HG02623 (cell line): ENCODE measurements at regions not wholly inside any gene's neighbourhood (a gene's known extent, or its start where the extent isn't known, plus 50 kb on each side); places are given as distances from the start of the nearest gene placed in this dataset.
"Not testable (repeated sequence)": the region's sequence is repeated elsewhere in the genome, so short reads cannot be mapped to it uniquely, and the experiment has no call there.

Experiments
- ATAC-seq: cut with Tn5 transposase; IDR thresholded peaks from one replicate; pipeline ENCODE4 v1.9.1; 2021; ENCODE audit warnings: moderate library complexity; ENCODE audit not compliant: unreplicated experiment

DNA sequence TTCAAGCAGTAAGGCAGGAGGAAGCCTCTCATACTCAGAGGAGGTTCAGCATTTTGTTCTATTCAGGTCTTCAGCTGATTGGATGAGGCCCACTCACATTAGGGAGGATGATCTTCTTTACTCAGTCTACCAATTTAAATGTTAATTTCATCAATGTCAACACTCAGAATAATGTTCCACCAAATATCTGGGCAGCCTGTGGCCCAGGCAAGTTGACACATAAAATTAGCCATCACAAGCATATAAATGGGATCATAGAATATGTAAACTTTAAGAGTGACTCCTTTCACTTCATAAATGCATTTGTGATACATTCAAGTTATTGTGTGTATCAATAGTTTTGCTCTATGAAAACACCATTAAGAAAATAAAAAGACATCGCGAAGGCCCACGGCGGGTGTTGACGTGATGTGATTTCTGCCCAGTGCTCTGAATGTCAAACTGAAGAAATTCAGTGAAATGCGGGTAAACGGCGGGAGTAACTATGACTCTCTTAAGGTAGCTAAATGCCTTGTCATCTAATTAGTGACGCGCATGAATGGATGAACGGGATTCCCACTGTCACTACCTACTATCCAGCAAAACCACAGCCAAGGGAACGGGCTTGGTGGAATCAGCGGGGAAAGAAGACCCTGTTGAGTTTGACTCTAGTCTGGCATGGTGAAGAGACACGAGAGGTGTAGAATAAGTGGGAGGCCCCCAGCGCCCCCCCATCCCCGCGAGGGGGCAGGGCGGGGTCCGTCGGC is 536.1 kb upstream of the AUTS2 start:
- ATAC-seq = no peak

DNA sequence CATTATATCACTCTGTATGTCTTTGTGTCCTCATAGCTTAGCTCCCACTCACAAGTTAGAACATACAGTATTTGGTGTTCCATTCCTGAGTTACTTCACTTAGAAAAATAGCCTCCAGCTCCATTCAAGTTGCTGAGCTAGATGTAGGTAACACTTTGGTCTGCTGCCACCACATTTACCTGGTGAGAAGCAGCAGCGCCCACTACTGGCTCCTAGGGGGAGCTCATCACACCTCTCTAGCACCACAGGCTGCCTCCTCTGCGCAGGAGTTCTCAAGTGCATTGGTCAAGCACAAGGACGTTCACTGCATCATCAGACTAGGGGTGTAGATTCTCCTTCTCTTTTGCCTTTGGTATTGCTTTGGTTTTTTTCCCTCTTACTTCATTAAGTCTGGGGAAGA is 530.9 kb upstream of the AUTS2 start:
- no peak for ATAC-seq

DNA sequence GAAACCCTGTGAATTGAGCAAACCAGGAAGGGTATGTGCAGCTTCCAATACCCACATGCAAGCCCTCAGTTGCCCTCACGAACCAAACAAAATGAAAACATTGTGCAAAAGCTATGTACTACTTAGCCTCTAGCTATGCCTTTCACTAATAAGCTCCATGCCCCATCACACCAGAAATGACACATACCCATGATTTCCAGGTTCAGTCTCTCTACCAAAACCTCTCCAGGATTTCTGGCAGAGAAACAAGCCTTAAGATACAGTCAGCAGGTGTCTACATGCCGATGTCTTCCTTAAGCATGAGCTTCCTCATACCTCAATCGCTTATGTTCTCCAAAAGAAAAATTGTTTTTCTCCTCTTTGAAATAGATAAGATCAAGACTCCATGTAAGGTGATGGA is 527.8 kb upstream of the AUTS2 start:
- ATAC-seq = no peak

DNA sequence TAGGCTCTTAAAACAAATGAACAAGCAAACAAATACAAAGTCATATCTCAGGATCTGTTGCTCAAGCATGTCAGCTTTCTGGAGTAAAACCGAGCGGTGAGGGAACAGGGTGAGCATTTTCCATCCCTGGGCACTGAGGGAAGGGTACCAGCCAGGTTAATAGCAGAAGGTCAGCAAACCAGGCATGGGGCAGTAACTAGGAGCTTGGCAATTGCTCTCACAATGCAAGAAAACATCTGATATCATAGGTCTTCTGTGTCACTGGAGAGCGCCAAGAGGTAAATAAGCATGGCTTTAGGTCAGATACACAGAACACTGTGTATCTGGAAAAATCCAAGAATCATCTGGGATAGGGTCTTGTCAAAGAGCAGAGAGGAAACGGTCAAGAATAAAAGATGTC is 521.7 kb upstream of the AUTS2 start:
- ATAC-seq = no peak

DNA sequence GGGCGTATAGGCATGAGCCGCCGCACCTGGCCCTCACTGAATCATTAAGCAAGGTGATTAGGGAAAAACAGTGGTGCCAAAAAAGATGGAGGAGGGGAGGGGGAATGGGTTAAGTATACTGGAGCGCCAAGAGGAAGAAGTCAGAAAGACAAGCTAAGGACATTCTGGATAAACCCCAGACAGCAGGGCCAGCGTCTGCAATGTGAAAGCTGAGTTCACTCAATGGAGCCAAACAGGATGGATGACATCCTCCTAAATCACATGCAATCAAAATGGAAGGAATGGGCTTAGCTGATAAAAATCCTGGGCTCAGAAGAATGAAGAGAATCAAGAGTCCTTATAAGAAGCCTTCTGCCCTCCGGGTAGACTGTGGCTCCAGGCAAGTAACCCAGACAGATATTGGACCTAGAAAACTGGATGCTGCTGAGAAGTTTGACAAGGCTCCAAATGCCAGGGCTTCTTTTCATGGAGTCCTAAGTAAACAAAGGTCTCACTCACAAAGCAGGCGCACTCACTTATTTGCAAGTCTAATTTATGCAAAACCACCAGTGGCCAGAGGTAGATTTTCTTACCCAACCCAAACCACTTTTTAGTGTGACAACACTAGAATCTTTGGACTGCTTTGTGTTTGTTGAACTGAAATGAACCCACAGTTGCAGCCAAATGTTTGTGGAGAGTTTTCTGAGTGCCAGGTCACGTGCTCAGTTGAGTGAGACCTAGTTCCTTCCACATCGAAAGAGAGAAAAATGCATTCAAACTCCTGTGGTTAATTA is 519.1 kb upstream of the AUTS2 start:
- ATAC-seq = no peak

DNA sequence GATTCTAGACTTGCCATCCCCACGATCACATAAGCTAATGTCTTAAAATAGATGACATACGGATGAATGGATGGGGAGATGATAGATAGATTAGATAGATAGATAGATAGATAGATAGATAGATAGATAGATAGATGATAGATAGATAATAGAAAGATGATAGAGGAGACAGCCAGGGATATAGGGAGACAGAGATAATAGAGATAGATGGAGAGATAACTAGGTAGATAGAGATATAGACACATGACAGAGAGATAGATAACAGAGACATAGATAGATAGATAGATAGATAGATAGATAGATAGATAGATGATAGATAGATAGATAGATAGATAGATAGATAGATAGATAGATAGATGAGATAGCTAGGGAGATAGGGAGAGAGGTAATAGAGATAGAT is 511.0 kb upstream of the AUTS2 start:
- not testable (repeated sequence) for ATAC-seq

DNA sequence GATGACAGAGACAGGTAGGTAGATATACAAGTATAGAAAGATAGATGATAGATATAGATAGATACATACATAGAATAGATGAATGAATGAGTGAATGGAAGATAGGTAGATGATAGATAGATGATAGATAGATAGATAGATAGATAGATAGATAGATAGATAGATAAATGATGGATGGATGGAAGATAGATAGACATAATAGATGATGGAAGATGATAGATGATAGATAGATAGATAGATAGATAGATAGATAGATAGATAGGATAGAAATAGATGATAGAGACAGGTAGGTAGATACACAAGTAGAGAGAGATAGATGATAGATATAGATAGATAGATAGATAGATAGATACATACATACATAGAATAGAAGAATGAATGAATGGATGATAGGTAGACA is 510.1 kb upstream of the AUTS2 start:
- ATAC-seq = no peak

DNA sequence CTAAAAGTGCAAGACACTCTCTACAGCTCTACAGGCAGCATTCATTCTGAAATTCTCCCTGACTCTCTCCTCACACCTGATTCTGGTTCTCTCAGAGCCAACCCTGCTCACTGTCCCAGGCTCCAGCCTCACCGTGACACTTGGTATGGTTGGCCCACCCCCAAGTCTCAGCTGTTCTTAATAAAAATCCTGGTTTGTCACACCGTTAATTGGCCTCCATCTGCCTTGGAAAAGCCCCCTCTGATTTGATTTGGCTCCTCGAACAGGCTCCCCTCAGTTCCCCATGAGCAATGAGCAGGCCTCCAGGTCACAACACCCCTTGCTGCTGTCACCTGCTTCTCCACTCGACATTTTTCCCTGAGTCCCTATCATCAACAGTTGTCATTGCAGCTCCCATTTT is 507.3 kb upstream of the AUTS2 start:
- no peak for ATAC-seq

DNA sequence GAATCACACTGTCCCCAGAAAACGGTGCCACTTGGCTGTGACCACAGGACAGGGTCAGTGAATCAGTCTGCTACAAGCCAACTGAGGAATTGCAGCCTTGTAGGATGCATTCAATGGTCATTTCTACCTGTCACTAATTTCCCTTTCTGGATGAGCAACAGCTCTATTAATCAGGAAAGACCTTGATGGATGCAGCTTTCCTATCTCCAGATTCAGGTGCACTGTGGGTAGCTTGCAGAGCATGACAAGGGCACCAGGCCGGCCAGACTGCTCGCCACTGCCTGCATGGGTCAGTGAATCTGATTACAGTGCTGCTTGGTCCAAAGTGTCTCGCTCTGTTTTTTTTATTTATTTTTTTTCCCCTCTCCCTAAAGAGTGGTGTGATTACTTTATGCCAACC is 506.8 kb upstream of the AUTS2 start:
- ATAC-seq = no peak

DNA sequence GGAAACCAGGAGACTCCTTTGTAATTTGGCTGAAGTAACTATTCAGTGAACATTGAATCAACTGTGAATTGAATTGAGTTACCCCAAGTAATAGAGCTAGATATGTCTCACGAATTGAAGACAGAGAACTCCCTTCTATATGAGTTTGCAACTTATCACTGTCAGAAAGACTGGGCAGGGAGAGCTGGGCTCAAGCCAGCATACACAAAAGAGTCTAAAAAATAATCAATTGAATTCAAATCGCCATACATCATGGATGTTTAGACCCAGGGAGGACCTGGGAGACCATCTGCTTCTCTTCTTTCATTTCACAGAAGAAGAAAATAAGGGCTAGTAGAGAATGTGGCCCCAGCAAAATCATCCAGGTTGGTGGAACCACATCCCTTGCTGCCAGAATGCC is 503.1 kb upstream of the AUTS2 start:
- ATAC-seq = no peak

DNA sequence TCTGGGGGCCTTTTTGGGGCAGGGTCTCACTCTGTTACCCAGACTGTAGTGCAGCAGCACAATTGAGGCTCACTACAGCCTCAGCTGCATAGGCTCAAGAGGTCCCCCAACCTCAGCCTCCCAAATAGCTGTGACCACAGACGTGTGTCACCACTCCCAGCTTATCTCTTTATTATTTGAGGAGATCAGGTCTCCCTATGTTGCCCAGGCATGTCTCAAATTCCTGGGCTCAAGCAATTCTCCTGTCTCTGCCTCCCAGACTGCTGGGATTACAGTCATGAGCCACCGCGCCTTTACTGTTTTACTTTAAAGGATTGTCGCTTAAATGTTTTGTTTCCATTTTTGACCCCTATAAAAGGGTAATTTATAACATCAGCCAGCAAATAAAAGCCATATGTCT is 502.6 kb upstream of the AUTS2 start:
- no peak for ATAC-seq

DNA sequence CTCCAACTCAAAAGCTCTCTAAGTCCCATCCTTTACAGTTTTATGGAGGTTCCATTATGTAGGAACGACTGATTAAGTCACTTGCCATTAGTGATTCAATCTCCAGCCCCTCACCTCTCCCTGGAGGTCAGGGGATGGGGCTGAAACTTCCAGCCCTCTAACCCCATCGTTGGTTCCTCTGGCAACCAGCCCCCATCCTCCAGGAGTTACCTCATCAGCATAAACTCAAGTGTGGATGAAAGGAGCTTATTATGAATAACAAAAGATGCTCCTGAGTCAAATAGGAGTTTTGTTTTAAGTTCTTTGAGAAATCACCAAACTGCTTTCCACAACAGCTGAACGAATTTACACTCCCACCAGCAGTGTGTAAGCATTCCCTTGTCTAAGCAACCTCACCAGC is 494.3 kb upstream of the AUTS2 start:
- ATAC-seq = no peak

DNA sequence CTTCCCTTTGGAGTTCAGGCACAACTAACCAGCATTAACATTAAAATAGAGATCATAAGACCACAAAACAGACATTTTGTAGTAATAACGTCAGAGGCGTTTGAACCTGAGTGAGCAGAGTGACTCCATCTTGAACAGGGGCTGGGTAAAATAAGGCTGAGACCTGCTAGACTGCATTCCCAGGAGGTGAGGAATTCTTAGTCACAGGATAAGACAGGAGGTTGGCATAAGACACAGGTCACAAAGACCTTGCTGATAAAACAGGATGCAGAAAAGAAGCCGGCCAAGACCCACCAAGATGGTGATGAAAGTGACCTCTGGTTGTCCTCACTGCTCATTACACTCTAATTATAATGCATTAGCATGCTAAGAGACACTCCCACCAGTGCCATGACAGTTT is 493.2 kb upstream of the AUTS2 start:
- ATAC-seq = no peak

DNA sequence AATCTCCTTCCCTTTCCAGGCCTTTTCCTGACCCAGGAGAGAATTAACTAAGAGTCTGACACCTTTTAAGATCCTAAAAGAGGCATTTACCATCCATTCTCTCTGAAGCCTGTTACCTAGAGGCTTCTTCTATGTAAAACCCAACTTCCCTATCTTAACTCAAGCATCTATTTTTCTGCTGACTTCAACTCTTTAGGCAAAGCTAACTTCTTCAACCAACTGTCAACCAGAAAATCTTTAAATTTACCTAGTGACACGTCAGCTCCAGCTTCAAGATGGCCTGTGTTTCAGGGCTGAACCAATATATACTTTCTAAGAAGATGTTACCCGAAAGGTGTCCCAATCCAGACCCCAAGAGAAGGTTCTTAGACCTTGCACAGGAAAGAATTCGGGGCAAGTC is 492.3 kb upstream of the AUTS2 start:
- ATAC-seq = no peak

DNA sequence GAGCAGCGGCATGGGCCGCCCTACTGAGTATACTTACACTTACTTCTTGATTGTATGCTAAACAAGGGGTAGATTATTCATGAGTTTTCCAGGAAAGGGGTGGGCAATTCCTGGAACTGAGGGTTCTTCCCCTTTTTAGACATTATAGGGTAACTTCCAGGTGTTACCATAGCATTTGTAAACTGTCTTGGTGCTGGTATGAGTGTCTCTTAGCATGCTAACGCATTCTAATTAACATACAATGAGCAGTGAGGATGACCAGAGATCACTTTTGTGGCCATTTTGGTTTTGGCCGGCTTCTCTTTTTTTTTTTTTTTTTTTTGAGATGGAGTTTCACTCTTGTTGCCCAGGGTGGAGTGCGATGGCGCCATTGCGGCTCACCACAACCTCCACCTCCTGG is 491.8 kb upstream of the AUTS2 start:
- ATAC-seq = not testable (repeated sequence)

DNA sequence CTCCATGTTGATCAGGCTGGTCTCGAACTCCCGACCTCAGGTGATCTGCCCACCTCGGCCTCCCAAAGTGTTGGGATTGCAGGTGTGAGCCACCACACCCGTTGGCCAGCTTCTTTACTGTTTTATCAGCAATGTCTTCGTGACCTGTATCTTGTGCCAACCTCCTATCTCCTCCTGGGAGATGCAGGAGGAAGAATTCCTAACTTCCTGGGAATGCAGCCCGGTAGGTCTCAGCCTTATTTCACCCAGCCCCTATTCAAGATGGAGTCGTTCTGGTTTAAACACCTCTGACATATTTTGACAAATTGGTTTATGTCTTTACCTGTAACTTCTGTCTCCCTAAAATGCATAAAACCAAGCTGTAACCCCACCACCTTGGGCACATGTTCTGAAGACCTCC is 491.3 kb upstream of the AUTS2 start:
- ATAC-seq = not testable (repeated sequence)

DNA sequence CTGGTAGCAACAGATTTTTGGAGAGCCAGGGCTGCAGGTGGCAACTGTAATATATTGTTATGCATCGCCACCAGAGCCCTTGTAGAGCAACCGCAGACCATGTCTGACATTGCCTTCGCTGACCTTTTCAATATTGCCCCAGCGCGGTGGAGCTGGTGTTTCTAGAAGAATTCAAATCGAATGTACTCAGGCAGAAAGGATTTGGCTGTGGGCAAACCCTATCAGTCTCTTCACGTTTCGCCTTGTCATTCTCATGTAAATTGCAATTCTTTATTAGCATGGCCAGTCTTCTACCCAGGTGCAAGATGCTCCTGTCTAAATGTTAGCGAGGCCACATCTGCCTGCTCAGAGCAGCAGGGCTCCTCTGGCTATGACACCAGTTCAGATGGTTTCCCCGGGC is 490.2 kb upstream of the AUTS2 start:
- no peak for ATAC-seq

DNA sequence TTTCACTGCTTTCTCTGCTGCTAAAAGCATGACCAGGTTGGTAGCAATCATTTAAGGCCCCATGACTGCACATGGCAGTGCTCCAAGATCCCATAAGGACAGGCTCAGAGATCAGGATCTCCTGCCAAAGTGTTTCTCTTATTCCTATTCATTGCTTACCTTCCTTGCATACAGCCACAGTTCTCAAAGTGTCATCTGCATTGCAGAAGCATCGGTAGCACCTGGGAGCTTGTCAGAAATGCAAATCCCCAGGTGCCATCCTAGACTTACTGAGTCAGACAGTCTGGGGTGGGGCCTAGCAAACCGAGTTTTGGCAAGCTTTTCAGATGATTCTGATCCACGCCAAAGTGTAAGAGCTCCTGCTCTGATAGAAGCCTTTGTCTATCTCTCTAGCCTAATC is 489.0 kb upstream of the AUTS2 start:
- no peak for ATAC-seq

DNA sequence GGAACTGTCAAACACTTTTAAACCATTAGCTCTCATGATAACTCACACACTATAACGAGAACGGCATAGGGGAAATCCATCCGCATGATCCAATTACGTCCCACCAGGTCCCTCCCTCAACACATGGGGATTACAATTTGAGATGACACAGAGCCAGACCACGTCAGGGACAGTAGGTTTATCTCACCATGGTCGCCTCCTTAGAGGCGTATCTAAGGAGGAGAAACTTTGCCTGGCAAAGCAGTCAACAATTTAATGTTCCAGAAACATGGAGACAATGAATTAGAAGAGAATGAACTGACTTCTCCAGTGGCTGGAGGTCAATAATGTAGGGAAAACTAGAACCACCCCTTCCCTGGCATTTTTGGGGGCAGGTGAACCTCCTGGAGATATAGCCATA is 488.4 kb upstream of the AUTS2 start:
- ATAC-seq = no peak

DNA sequence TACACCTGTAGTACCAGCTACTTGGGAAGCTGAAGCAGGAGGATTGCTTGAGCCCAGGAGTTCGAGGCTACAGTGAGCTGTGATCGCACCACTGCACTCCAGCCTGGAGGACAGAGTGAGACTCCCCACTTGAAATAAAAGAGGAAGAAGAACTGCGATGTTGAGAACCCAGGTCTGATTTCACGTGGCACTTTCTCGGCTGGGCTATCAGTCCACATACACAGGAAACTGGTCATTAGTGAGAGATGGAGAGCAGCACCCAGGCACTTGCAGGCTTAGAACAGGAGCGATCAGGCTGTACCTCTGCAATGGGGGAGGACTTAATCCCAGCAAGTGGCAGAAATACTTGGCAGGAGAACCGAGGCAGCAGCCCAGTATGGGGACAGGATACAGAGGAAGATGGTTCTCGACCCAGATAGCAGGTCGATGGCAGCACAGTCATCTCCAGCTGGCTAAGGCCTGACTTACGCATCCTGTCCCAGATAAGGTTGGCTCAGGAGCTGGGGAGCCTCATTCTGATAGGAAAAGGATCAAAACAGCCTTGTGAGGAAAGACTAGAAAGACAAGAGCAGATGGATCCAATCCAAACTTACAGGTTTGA is 487.7 kb upstream of the AUTS2 start:
- no peak for ATAC-seq

DNA sequence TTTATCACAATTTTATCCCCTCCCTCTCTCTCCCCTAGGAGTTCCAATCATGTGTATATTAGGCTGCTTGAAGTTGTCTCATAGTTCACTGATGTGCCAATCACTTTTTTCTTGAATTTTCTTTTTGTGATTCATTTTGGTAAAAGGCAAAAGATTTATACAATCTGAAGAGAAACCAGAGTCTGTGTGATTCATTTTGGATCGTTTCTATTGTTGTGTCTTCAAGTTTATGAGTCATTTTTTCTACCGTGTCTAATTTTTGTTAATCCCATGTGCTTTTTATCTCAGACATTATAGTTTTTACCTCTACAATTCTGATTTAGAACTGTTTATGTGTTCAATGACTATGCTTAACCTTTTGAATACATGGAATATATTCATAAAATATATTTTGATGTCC is 483.9 kb upstream of the AUTS2 start:
- ATAC-seq = no peak

DNA sequence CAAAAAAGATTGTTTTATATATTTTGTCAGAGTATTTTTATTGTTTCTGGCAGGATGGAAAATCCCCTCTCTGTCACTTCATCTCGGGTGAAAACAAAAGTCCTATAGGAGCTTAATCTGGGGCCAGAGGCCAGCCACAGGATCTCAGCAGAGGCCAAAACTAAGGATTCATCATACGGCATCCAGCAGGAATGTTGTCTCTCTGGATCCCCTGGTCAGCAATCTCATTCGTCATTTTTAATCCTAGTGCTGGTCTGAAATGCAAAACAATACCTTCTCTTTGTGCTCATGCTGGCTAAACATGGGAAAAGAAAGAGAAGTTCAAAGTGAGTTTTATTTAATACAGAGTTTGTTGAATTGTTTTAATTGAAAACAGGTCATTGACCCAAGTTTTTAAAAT is 482.5 kb upstream of the AUTS2 start:
- no peak for ATAC-seq
